Fibroblast of lung (primary cell): ENCODE measurements at regions not wholly inside any gene's neighbourhood (a gene's known extent, or its start where the extent isn't known, plus 50 kb on each side); places are given as distances from the start of the nearest gene placed in this dataset.

Experiments used
- EZH2 ChIP-seq: IDR thresholded peaks from 2 replicates; pipeline ENCODE4 v1.5.1; 2012; ENCODE audit warnings: low read length, control low read depth, mild to moderate bottlenecking; ENCODE audit errors: missing control alignments
- TF ChIP-seq, protein P1 (sequence below), 2 donors: IDR thresholded peaks in 1 of 2; conservative IDR thresholded peaks in 1 of 2; 1 replicate in 1 of 2; 2 replicates in 1 of 2; pipeline ENCODE4 v1.5.1; 2011 to 2012; ENCODE audit warnings: low read length in 2 of 2, control low read depth in 1 of 2, inconsistent platforms in 1 of 2, low read depth in 1 of 2, mild to moderate bottlenecking in 1 of 2

DNA sequence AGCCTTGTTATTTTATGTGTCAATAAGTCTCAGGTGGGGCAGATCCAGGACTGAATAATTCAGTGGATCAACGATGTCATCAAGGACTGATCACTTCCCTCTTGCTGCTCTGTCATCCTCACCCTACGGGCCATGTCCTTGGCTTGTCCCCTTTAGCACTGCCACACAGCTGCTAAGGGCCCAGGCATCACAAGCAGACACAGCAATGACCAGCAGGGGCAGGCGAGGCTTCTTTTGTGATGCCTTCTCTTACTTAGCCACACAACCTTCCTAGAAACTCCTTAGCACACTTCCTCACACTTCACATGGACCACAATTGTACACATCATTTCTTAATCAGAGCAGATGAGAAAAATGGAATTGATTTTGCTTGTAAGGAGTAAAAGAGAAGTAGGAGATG lies 356.3 kb upstream of the SOX9 start:
- TF ChIP-seq, protein P1, sequence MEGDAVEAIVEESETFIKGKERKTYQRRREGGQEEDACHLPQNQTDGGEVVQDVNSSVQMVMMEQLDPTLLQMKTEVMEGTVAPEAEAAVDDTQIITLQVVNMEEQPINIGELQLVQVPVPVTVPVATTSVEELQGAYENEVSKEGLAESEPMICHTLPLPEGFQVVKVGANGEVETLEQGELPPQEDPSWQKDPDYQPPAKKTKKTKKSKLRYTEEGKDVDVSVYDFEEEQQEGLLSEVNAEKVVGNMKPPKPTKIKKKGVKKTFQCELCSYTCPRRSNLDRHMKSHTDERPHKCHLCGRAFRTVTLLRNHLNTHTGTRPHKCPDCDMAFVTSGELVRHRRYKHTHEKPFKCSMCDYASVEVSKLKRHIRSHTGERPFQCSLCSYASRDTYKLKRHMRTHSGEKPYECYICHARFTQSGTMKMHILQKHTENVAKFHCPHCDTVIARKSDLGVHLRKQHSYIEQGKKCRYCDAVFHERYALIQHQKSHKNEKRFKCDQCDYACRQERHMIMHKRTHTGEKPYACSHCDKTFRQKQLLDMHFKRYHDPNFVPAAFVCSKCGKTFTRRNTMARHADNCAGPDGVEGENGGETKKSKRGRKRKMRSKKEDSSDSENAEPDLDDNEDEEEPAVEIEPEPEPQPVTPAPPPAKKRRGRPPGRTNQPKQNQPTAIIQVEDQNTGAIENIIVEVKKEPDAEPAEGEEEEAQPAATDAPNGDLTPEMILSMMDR (conservative IDR thresholded peaks at IDR 0.05 in 1 of 2, IDR thresholded peaks at IDR 0.05 in 1 of 2; ENCODE audit: low read depth in 1 of 2, low read length in 2 of 2), result peak in 1 of 2 donors; percentile 32
- TF ChIP-seq EZH2, result no peak
